Karpas-422 (cell line): ENCODE measurements at regions not wholly inside any gene's neighbourhood (a gene's known extent, or its start where the extent isn't known, plus 50 kb on each side); places are given as distances from the start of the nearest gene placed in this dataset.

Experiments
- DNase-seq: peaks from one replicate; pipeline ENCODE4 v3.0.0-alpha.2; 2015
- H2AFZ ChIP-seq: fragments of 200-600 bp; sonication (generic); 2 replicates; pipeline ENCODE4 v1.6.1; 2014; ENCODE audit warnings: antibody characterized with exemption, low read length, mixed read lengths
- H3K27ac ChIP-seq: fragments of 200-600 bp; sonication (generic); 2 replicates; pipeline ENCODE4 v1.5.1; 2014; ENCODE audit warnings: mild to moderate bottlenecking, low read length, moderate library complexity
- H3K27me3 ChIP-seq: fragments of 200-600 bp; sonication (generic); 2 replicates; pipeline ENCODE4 v1.6.1; 2014; ENCODE audit warnings: low read length, mixed read lengths
- H3K36me3 ChIP-seq: fragments of 200-600 bp; sonication (generic); 2 replicates; pipeline ENCODE4 v1.6.1; 2014; ENCODE audit warnings: low read length, mixed read lengths; ENCODE audit not compliant: insufficient read depth
- H3K4me1 ChIP-seq: fragments of 200-600 bp; sonication (generic); 2 replicates; pipeline ENCODE4 v1.6.1; 2014; ENCODE audit warnings: mild to moderate bottlenecking, low read length, mixed read lengths
- H3K4me2 ChIP-seq: fragments of 200-600 bp; sonication (generic); 2 replicates; pipeline ENCODE4 v1.6.1; 2014; ENCODE audit warnings: low read length, low read depth, mild to moderate bottlenecking; ENCODE audit not compliant: poor library complexity, severe bottlenecking
- H3K4me3 ChIP-seq: fragments of 200-600 bp; sonication (generic); 2 replicates; pipeline ENCODE4 v1.5.1; 2014; ENCODE audit warnings: mild to moderate bottlenecking, antibody characterized with exemption, low read length, mixed read lengths
- H3K79me2 ChIP-seq: fragments of 200-600 bp; sonication (generic); 2 replicates; pipeline ENCODE4 v1.6.1; 2014; ENCODE audit warnings: mild to moderate bottlenecking, low read length, mixed read lengths
- H3K9ac ChIP-seq: fragments of 200-600 bp; sonication (generic); 2 replicates; pipeline ENCODE4 v1.6.0; 2014; ENCODE audit warnings: low read length
- H3K9me2 ChIP-seq: fragments of 200-600 bp; sonication (generic), shearing (Covaris generic); replicated peaks from 2 replicates; pipeline ENCODE4 v1.6.0; 2014; ENCODE audit warnings: mild to moderate bottlenecking, low read length, moderate library complexity; ENCODE audit not compliant: insufficient read depth
- H3K9me3 ChIP-seq: fragments of 300-700, 200-600 bp; sonication (generic); 2 replicates; pipeline ENCODE4 v1.6.1; 2014; ENCODE audit warnings: low read length, mixed read lengths
- H4K20me1 ChIP-seq: fragments of 200-600 bp; sonication (generic); 2 replicates; pipeline ENCODE4 v1.6.1; 2014; ENCODE audit warnings: mild to moderate bottlenecking, antibody characterized with exemption, low read length, low read depth; ENCODE audit not compliant: insufficient read depth

DNA sequence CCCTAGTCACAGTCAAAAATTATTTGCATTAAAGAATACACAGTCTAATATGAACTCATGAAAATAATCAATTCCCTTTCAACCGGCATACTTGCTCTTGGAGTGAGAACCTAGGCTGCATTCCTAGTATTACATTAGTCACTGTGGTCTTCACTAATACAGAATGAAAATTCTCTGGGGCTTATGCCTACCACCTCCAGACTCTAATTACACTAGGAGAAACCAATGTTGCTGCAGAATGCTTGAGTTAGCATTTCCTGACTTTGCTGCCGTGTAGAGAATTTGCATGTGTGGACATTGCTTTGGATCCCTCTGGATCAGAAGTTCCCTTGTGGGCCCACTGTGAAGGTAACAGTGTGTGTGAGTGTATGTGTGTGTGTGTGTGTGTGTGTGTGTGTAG, 87.8 kb downstream of the CCNA1 start:
- no peaks in the 10 kb centered on the region for H4K20me1 ChIP-seq
- H3K27me3 ChIP-seq, result no peaks in the 10 kb centered on the region
- H3K36me3 ChIP-seq, result no peaks in the 10 kb centered on the region
- no peak overlapping the region for H3K4me3 ChIP-seq
- no peak overlapping the region for H3K27ac ChIP-seq
- H3K79me2 ChIP-seq, result no peaks in the 10 kb centered on the region
- no peak overlapping the region for H3K4me2 ChIP-seq
- no peaks in the 10 kb centered on the region; the same call in 1 of the 2 replicates for H3K4me1 ChIP-seq
- H3K9ac ChIP-seq, result no peak overlapping the region
- no peak for DNase-seq
- H2AFZ ChIP-seq, result no peak overlapping the region
- H3K9me3 ChIP-seq, result no peaks in the 10 kb centered on the region
- no peaks in the 10 kb centered on the region for H3K9me2 ChIP-seq

DNA sequence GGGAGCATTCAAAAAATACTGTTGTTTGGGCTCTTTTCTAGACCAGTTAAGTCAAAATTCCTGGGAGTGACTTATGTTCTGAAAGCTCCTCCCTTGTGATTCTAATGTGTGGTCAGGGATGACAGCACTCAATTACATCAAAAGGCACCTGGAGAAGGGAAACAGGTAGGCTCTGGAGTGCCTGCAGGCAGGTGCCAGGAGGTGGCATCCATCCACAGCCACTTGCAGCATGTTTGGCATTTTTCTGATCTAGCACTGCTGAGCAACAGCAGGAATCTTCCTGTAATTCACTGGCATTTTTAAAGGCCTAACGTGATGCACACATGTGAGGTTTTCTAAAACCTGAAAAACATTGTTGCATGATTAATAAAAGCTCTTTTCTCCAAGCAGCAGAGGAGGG, 94.6 kb downstream of the CCNA1 start:
- Histone ChIP-seq H3K9ac (no peak overlapping the region), H3K4me1 (no peaks in the 10 kb centered on the region), H3K9me2 (no peaks in the 10 kb centered on the region), H3K36me3 (no peaks in the 10 kb centered on the region), H4K20me1 (no peaks in the 10 kb centered on the region), H3K4me2 (no peak overlapping the region), H3K27ac (no peak overlapping the region), H3K9me3 (no peaks in the 10 kb centered on the region), H2AFZ (no peak overlapping the region), H3K4me3 (no peak overlapping the region), H3K27me3 (no peaks in the 10 kb centered on the region), H3K79me2 (no peaks in the 10 kb centered on the region)
- DNase-seq, result no peak

DNA sequence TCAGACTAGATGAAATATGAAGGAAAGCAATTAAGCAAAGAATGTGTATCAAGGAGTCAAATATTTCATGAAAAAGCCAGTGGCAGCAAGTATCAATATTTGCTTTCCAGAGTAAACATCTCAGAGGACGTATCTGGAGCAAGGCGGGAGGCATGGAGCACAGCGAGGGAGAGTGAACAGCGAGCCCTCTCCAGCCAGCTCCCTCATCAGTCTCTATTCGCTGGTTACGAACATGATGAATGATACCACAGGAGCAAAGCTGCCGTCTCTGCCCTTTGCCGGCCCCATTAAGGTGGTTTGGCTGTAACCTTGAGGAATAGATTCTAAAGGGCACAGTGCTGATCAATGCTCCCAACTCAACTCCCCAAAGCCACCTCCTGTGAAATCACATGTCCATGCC, 95.8 kb downstream of the CCNA1 start:
- Histone ChIP-seq H2AFZ (no peak overlapping the region), H3K27ac (no peak overlapping the region), H3K9me2 (no peaks in the 10 kb centered on the region), H3K36me3 (no peaks in the 10 kb centered on the region), H3K9ac (no peak overlapping the region), H4K20me1 (no peaks in the 10 kb centered on the region), H3K9me3 (no peaks in the 10 kb centered on the region), H3K4me3 (no peak overlapping the region), H3K4me1 (no peaks in the 10 kb centered on the region), H3K4me2 (no peak overlapping the region), H3K27me3 (no peaks in the 10 kb centered on the region), H3K79me2 (no peaks in the 10 kb centered on the region)
- no peak for DNase-seq

DNA sequence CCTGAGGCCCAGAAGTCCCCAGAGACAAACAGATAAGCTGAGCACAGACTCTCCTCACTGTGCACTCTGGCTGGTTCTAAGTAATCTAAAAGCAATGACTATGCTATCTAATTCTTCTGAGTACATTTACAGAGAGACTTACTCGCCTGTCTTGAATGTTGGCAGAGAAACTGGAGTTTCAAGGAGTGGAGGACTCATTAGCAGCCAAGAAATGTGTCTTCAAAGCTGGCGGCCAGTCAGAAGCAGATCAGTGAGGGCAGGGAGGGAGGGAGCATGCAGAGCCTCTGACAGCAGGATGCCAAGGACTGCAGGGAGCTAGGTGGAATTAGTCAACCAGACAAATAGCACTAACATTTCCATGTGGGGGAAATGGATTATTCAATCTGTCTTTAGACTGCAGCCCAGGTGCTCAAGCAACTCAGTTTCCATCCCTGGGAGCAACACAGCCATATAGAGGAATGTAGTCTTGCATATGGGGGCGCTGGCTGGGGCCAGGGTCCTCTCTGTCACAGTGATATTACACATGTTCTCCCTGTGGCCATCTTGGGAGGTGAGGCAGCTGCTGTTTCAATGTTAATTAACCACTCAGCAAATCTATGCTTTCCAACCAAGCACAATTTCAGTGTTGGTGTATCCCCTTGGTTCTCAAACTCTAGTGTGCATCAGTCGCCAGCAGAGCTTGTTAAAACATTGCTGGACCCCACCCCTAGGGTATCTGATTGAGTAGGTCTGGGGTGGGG, 97.9 kb downstream of the CCNA1 start:
- no peaks in the 10 kb centered on the region for H3K36me3 ChIP-seq
- H3K79me2 ChIP-seq, result no peaks in the 10 kb centered on the region
- no peak overlapping the region for H3K9ac ChIP-seq
- no peak overlapping the region for H2AFZ ChIP-seq
- H4K20me1 ChIP-seq, result no peaks in the 10 kb centered on the region
- no peaks in the 10 kb centered on the region for H3K9me2 ChIP-seq
- no peak overlapping the region for H3K4me3 ChIP-seq
- DNase-seq, result no peak
- H3K4me1 ChIP-seq, result no peaks in the 10 kb centered on the region
- no peaks in the 10 kb centered on the region for H3K9me3 ChIP-seq
- no peak overlapping the region for H3K27ac ChIP-seq
- no peak overlapping the region for H3K4me2 ChIP-seq
- H3K27me3 ChIP-seq, result no peaks in the 10 kb centered on the region

- H3K27me3 ChIP-seq, result no peaks in the 10 kb centered on the region
- H3K4me3 ChIP-seq, result no peak overlapping the region
- no peaks in the 10 kb centered on the region for H3K4me1 ChIP-seq
- no peaks in the 10 kb centered on the region for H3K79me2 ChIP-seq
- H3K9me2 ChIP-seq, result no peaks in the 10 kb centered on the region
- no peak overlapping the region for H3K9ac ChIP-seq
- no peak overlapping the region for H3K27ac ChIP-seq
- DNase-seq, result no peak
- H3K36me3 ChIP-seq, result no peaks in the 10 kb centered on the region
- no peaks in the 10 kb centered on the region for H4K20me1 ChIP-seq
- no peak overlapping the region for H2AFZ ChIP-seq
- no peak overlapping the region for H3K4me2 ChIP-seq
- H3K9me3 ChIP-seq, result no peaks in the 10 kb centered on the region
Observed at GRCh38 chr13:36530861-36531590, 98.7 kb downstream of the CCNA1 start.

- H4K20me1 ChIP-seq, result no peaks in the 10 kb centered on the region
- no peaks in the 10 kb centered on the region for H3K79me2 ChIP-seq
- no peaks in the 10 kb centered on the region for H3K36me3 ChIP-seq
- H3K27ac ChIP-seq, result no peak overlapping the region
- no peak overlapping the region for H3K4me2 ChIP-seq
- H3K27me3 ChIP-seq, result no peaks in the 10 kb centered on the region
- H3K9me3 ChIP-seq, result no peaks in the 10 kb centered on the region
- no peak for DNase-seq
- no peak overlapping the region for H3K4me3 ChIP-seq
- no peaks in the 10 kb centered on the region for H3K4me1 ChIP-seq
- no peaks in the 10 kb centered on the region for H3K9me2 ChIP-seq
- H2AFZ ChIP-seq, result no peak overlapping the region
- H3K9ac ChIP-seq, result no peak overlapping the region
Observed at GRCh38 chr13:36531746-36532486, 99.6 kb downstream of the CCNA1 start.

DNA sequence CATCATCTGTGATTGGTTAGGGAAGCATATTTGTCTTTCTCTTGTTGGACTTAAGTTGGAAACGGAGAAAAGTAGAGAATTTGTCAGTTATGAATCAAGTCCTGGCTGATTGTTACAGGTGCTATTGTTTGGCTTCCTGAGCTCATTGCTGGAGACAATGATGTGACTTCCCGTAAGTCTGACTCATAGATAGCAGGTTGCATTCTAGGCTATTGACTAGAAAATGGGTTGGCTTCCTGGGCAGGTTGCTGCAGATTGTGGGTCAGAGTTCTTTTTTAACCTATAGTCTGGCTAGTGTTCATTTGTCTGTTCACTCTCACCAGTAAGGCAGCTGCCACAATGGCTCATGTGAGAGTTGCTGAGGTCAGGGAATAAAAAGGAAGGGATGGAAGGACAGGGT, 101.5 kb downstream of the CCNA1 start:
- Histone ChIP-seq H2AFZ (no peak overlapping the region), H3K27ac (no peak overlapping the region), H3K9ac (no peak overlapping the region), H3K79me2 (no peaks in the 10 kb centered on the region), H4K20me1 (no peaks in the 10 kb centered on the region), H3K36me3 (no peaks in the 10 kb centered on the region), H3K9me3 (no peaks in the 10 kb centered on the region), H3K4me3 (no peak overlapping the region), H3K4me1 (no peaks in the 10 kb centered on the region), H3K27me3 (no peaks in the 10 kb centered on the region), H3K9me2 (no peaks in the 10 kb centered on the region), H3K4me2 (no peak overlapping the region)
- no peak for DNase-seq

DNA sequence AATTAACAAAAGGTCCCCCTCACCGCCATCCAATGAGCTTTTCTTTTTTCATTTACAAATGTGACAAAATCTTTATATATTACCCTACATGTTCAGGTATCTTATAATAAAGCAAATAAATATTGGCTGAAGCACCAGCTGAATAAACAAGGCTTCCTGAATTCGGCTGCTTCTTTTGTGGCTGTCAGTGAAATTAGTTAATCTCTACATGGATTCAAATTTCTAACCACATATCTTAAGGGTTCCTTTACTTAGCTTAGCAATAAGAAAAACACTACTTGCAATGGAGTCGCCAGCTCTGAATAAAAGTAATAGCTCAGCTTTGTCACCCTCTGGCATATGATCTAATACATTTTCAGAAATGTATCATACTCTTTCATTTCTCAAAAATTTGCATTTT, 104.3 kb downstream of the CCNA1 start:
- no peaks in the 10 kb centered on the region for H3K4me1 ChIP-seq

More for the DNA sequence above, 104.3 kb downstream of the CCNA1 start:
- H2AFZ ChIP-seq, result no peak overlapping the region
- no peak overlapping the region for H3K27ac ChIP-seq
- no peaks in the 10 kb centered on the region for H3K27me3 ChIP-seq
- no peaks in the 10 kb centered on the region for H4K20me1 ChIP-seq
- no peak overlapping the region for H3K4me3 ChIP-seq
- no peak overlapping the region for H3K4me2 ChIP-seq
- H3K9ac ChIP-seq, result no peak overlapping the region
- DNase-seq, result no peak
- H3K9me3 ChIP-seq, result no peaks in the 10 kb centered on the region
- H3K79me2 ChIP-seq, result no peaks in the 10 kb centered on the region
- no peaks in the 10 kb centered on the region for H3K36me3 ChIP-seq
- no peaks in the 10 kb centered on the region for H3K9me2 ChIP-seq
